Osteocyte (in vitro differentiated cells): ENCODE measurements at regions not wholly inside any gene's neighbourhood (a gene's known extent, or its start where the extent isn't known, plus 50 kb on each side); places are given as distances from the start of the nearest gene placed in this dataset.

Source experiments
- DNase-seq: peaks from one replicate; pipeline ENCODE4 v3.0.0; 2021; ENCODE audit warnings: mixed read lengths; ENCODE audit not compliant: unreplicated experiment; ENCODE audit errors: extremely low spot score
- H3K27ac Mint-ChIP-seq: one replicate; pipeline ENCODE4 v1.8.0; 2021; ENCODE audit warnings: mild to moderate bottlenecking, mixed read lengths; ENCODE audit not compliant: unreplicated experiment
- H3K27me3 Mint-ChIP-seq: one replicate; pipeline ENCODE4 v1.8.0; 2021; ENCODE audit warnings: mixed read lengths; ENCODE audit not compliant: unreplicated experiment
- H3K36me3 Mint-ChIP-seq: one replicate; pipeline ENCODE4 v1.8.0; 2021; ENCODE audit warnings: mixed read lengths; ENCODE audit not compliant: unreplicated experiment
- H3K4me1 Mint-ChIP-seq: one replicate; pipeline ENCODE4 v1.8.0; 2021; ENCODE audit warnings: mixed read lengths; ENCODE audit not compliant: unreplicated experiment
- H3K4me3 Mint-ChIP-seq: one replicate; pipeline ENCODE4 v1.8.0; 2021; ENCODE audit warnings: mild to moderate bottlenecking, moderate library complexity, mixed read lengths; ENCODE audit not compliant: unreplicated experiment
- H3K9me3 Mint-ChIP-seq: one replicate; pipeline ENCODE4 v1.8.0; 2021; ENCODE audit warnings: mixed read lengths; ENCODE audit not compliant: unreplicated experiment
- TF ChIP-seq, protein P1 (sequence below): fragments of 200-600 bp; sonication (generic); IDR thresholded peaks from 2 replicates; pipeline ENCODE4 v1.5.0; 2021; ENCODE audit warnings: antibody characterized with exemption, mild to moderate bottlenecking, moderate library complexity

DNA sequence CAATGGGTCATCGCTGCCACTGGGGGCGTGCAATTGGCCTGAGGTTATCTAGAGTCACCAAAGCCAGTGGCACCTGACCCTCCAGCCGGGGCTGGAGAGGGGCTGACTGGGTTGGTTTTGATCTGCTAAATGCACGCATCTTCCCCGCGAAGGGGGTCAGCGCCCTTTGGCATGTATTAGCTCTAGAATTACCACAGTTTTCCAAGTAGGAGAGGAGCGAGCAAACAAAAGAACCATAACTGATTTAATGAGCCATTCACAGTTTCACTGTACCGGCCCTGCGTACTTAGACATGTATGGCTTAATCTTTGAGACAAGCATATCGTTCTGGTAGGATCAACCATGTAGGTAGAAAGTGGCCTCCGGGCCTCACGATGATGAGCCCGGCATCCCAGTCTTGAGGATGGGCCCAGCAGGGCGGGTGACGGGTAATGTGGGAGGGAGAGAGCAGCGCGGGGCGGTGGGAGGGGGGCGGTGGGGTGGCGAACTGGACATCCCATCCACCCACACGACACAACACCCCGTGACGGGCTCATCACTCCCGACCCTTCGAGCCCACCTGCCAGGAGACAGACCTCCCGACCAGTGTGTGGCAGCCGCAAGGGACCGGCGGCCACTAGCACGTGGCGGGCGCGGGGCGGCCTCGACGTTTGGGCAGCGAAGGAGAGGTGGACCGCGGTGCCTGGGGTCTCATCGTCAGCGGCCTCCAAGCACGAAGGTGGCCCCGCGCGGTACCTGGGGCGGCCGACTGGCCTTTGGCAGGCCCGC lies 1957.5 kb upstream of the DEFB115 start:
- Mint-ChIP-seq H3K9me3 (peaks cover 29% of the 10 kb centered on the region), H3K4me3 (no peak overlapping the region), H3K27me3 (no peaks in the 10 kb centered on the region), H3K27ac (no peak overlapping the region), H3K36me3 (no peaks in the 10 kb centered on the region), H3K4me1 (no peaks in the 10 kb centered on the region)
- TF ChIP-seq, protein P1, sequence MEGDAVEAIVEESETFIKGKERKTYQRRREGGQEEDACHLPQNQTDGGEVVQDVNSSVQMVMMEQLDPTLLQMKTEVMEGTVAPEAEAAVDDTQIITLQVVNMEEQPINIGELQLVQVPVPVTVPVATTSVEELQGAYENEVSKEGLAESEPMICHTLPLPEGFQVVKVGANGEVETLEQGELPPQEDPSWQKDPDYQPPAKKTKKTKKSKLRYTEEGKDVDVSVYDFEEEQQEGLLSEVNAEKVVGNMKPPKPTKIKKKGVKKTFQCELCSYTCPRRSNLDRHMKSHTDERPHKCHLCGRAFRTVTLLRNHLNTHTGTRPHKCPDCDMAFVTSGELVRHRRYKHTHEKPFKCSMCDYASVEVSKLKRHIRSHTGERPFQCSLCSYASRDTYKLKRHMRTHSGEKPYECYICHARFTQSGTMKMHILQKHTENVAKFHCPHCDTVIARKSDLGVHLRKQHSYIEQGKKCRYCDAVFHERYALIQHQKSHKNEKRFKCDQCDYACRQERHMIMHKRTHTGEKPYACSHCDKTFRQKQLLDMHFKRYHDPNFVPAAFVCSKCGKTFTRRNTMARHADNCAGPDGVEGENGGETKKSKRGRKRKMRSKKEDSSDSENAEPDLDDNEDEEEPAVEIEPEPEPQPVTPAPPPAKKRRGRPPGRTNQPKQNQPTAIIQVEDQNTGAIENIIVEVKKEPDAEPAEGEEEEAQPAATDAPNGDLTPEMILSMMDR: no peak
- no peak for DNase-seq

DNA sequence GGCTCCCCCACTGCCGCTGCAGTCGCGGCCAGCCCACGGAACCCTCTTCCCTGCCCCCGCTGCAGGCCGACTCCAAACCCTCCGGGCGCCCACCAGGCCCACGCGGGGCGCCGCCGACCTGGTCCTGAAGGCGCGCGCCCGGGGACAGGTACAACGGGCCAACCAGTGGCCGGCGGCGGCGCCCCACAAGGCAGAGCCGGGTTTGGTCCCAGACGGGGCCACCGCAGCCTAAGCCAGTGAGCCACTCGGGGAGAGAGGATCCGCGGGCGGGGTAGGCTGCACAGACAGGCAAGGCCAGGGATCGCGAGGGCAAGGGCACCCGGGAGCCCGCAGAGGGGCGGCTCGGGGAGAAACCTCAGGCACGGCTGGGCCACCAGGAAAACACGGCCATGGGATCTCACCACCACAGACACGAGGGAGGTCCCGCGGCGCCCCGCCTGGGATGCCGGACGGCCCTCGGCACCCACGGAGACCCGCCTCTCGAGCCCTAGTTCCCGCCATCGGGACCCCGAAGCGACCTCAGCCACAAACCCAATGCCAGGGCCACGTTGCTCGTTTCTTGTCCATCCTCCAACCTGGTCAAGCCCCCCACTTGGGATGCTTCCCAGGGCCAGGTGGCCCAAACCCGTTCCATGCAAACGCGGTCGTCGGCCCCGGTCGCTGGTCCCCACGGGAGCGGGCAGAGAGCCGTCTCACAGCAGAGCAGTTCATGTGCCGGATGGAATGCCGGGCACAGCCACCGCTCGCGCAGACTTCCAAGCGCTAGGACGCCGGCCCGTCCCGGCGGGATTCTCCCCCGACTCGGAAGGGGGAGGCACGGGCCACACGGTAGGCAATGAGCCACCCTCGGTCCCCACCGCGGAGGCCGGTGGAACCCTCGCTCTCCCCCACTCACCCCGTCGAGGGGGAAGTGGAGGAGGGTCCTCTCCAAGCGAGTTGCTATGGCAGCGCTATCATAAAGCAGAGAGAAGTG lies 1956.6 kb upstream of the DEFB115 start:
- no peaks in the 10 kb centered on the region for H3K36me3 Mint-ChIP-seq
- TF ChIP-seq, protein P1: no peak
- no peak overlapping the region for H3K27ac Mint-ChIP-seq
- H3K27me3 Mint-ChIP-seq: no peaks in the 10 kb centered on the region
- no peaks in the 10 kb centered on the region for H3K4me1 Mint-ChIP-seq
- no peak for DNase-seq
- no peak overlapping the region for H3K4me3 Mint-ChIP-seq
- peaks cover 33% of the 10 kb centered on the region for H3K9me3 Mint-ChIP-seq

- Mint-ChIP-seq H3K9me3 (peaks cover 37% of the 10 kb centered on the region), H3K4me3 (no peak overlapping the region), H3K27ac (no peak overlapping the region), H3K27me3 (no peaks in the 10 kb centered on the region), H3K36me3 (no peaks in the 10 kb centered on the region), H3K4me1 (no peaks in the 10 kb centered on the region)
- TF ChIP-seq, protein P1: no peak
- no peak for DNase-seq
These were observed 1955.7 kb upstream of the DEFB115 start for GRCh38 chr20:29301624-29302259.

DNA sequence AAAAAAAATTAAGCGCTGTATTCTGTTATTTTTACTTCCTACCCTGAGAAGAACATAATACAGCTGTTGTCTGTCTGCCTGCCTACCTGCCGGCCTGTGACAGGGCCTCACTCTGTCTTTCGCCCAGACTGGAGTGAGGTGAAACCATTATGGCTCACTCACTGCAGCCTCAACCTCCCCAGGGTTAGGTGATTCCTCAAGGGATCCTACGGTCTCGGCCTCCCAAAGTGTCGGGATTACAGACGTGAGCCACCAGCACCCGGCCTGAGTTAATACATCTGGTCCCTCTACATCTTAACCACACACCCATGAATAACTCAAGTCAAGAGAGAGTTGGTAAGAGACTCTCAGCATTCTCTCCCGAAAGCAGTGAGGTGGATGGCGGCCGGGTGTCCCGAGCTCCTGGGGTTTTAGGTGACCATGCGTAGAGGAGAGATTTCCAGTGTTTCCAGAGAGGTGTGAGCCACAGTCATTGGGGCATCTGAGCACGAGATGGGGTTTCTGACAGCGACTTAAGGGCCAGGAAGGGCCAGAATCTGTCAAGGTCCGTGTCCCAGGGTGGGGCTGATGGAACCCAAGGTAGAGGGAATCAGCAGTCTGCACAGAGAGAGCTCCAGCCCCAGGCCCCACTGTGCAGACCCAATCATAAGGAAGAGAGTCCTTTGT lies 1954.4 kb upstream of the DEFB115 start:
- no peaks in the 10 kb centered on the region for H3K36me3 Mint-ChIP-seq
- H3K4me1 Mint-ChIP-seq: no peaks in the 10 kb centered on the region
- no peaks in the 10 kb centered on the region for H3K27me3 Mint-ChIP-seq
- H3K27ac Mint-ChIP-seq: no peak overlapping the region
- no peak for DNase-seq
- H3K9me3 Mint-ChIP-seq: peaks cover 42% of the 10 kb centered on the region
- TF ChIP-seq, protein P1: no peak
- H3K4me3 Mint-ChIP-seq: no peak overlapping the region
